A549 (cell line): ENCODE measurements at regions not wholly inside any gene's neighbourhood (a gene's known extent, or its start where the extent isn't known, plus 50 kb on each side); places are given as distances from the start of the nearest gene placed in this dataset.

Experiments
- ATAC-seq, 2 experiments: fragments of 200-7000 bp in 1 of 2; fragments of >200 bp in 1 of 2; cut with Nextera tagmentation in 1 of 2; cut with Tn5 transposase in 1 of 2; 3 replicates each; pipeline versions ENCODE4 v1.8.0 to v1.9.1; 2018 to 2020; ENCODE audit warnings: mild to moderate bottlenecking in 1 of 2, moderate library complexity in 1 of 2
- CTCF ChIA-PET: fragments of 300-600 bp; sonication (Branson Sonifier 250); formaldehyde crosslinking; extraction: SDS; loops from one replicate; lab custom pipeline; 2021; ENCODE audit warnings: antibody characterized with exemption, inconsistent platforms; lab: Yijun Ruan, JAX
- POLR2A ChIA-PET: fragments of 350-600 bp; formaldehyde crosslinking; extraction: SDS; loops from one replicate; lab custom pipeline; 2021; ENCODE audit warnings: antibody characterized with exemption, inconsistent platforms; lab: Yijun Ruan, JAX
- DNase-seq, 2 experiments: peaks; one replicate each; pipeline versions ENCODE4 v3.0.0 to v3.0.0-alpha.2; 2011 to 2016; ENCODE audit warnings: low read depth in 1 of 2, low spot score in 1 of 2
- FAIRE-seq: peaks from 2 replicates; lab custom pipeline; 2011; peaks lifted over from hg19 to GRCh38; lab: Jason Lieb, UNC
- H3K27ac ChIP-seq, 2 experiments: fragments of >200 bp; sonication (Bioruptor Twin); formaldehyde crosslinking; 3 replicates each; pipeline ENCODE4 v1.5.1; 2016 to 2017
- H3K4me1 ChIP-seq: fragments of >200 bp; sonication (Bioruptor Twin); formaldehyde crosslinking; 3 replicates; pipeline ENCODE4 v1.6.1; 2016
- H3K4me2 ChIP-seq: fragments of >200 bp; sonication (Bioruptor Twin); formaldehyde crosslinking; 3 replicates; pipeline ENCODE4 v1.6.1; 2016
- H3K4me3 ChIP-seq: fragments of >200 bp; sonication (Bioruptor Twin); formaldehyde crosslinking; 3 replicates; pipeline ENCODE4 v1.5.1; 2016
- H3K9me3 ChIP-seq: fragments of >200 bp; sonication (Bioruptor Twin); formaldehyde crosslinking; 3 replicates; pipeline ENCODE4 v1.6.1; 2016
- BHLHE40 ChIP-seq: IDR thresholded peaks from 2 replicates; pipeline ENCODE4 v1.6.1; 2012; ENCODE audit warnings: low read depth, low read length, inconsistent platforms
- CBX2 ChIP-seq: fragments of 200-600 bp; sonication (generic); IDR thresholded peaks from 2 replicates; pipeline ENCODE4 v1.6.1; 2016; ENCODE audit warnings: low read depth, mild to moderate bottlenecking, borderline replicate concordance
- CHD4 ChIP-seq: fragments of 200-600 bp; sonication (generic); IDR thresholded peaks from 2 replicates; pipeline ENCODE4 v1.6.1; 2016; ENCODE audit warnings: antibody characterized with exemption, mild to moderate bottlenecking, borderline replicate concordance
- EHF ChIP-seq: fragments of 250-450 bp; sonication (Bioruptor Pico); IDR thresholded peaks from 2 replicates; pipeline ENCODE4 v1.5.0; 2020; ENCODE audit warnings: mild to moderate bottlenecking
- EP300 ChIP-seq, 2 experiments: fragments of >200 bp; sonication (Bioruptor Twin); formaldehyde crosslinking; IDR thresholded peaks; 2 replicates in 1 of 2; 3 replicates in 1 of 2; pipeline ENCODE4 v1.6.1; 2016 to 2017
- ESRRA ChIP-seq: fragments of 150-350 bp; IDR thresholded peaks from 2 replicates; pipeline ENCODE4 v1.6.1; 2014; ENCODE audit warnings: mild to moderate bottlenecking, low read length, borderline replicate concordance
- FOSB ChIP-seq: fragments of 250-450 bp; sonication (Bioruptor Pico); IDR thresholded peaks from 2 replicates; pipeline ENCODE4 v1.5.0; 2020; ENCODE audit warnings: mild to moderate bottlenecking, moderate library complexity
- FOSL2 ChIP-seq, 2 experiments: fragments of 450-650 bp in 1 of 2; fragments of >200 bp in 1 of 2; sonication (Bioruptor Twin) in 1 of 2; formaldehyde crosslinking; IDR thresholded peaks; 2 replicates each; pipeline versions ENCODE4 v1.5.0 to v1.6.1; 2016 to 2020; ENCODE audit warnings: mild to moderate bottlenecking in 1 of 2, moderate library complexity in 1 of 2
- GATA3 ChIP-seq: IDR thresholded peaks from 2 replicates; pipeline ENCODE4 v1.6.1; 2012; ENCODE audit warnings: borderline replicate concordance
- HEYL ChIP-seq: fragments of 250-450 bp; sonication (Bioruptor Pico); IDR thresholded peaks from 2 replicates; pipeline ENCODE4 v1.8.0; 2021; ENCODE audit warnings: mild to moderate bottlenecking, moderate library complexity
- HOXA7 ChIP-seq: fragments of 250-450 bp; sonication (Bioruptor Pico); IDR thresholded peaks from 2 replicates; pipeline ENCODE4 v1.5.0; 2020; ENCODE audit warnings: mild to moderate bottlenecking, moderate library complexity
- JUN ChIP-seq, 2 experiments: fragments of >200 bp; sonication (Bioruptor Twin); formaldehyde crosslinking; IDR thresholded peaks; 2 replicates in 1 of 2; 3 replicates in 1 of 2; pipeline ENCODE4 v1.6.1; 2016 to 2017
- KDM1A ChIP-seq: fragments of 200-600 bp; sonication (generic); IDR thresholded peaks from 2 replicates; pipeline ENCODE4 v1.6.1; 2016; ENCODE audit warnings: low read depth, mild to moderate bottlenecking
- MAFK ChIP-seq: fragments of 450-650 bp; IDR thresholded peaks from 2 replicates; pipeline ENCODE4 v1.6.1; 2014; ENCODE audit not compliant: partially characterized antibody
- MYC ChIP-seq: IDR thresholded peaks from 2 replicates; pipeline ENCODE4 v1.6.1; 2012; ENCODE audit warnings: mild to moderate bottlenecking, inconsistent platforms, low read length, improper control_type of control experiment, borderline replicate concordance
- NFE2L2 ChIP-seq: fragments of 150-350 bp; conservative IDR thresholded peaks from 2 replicates; pipeline ENCODE4 v1.6.1; 2014; ENCODE audit warnings: low read length
- NPAS2 ChIP-seq: fragments of 250-450 bp; sonication (Bioruptor Pico); IDR thresholded peaks from 2 replicates; pipeline ENCODE4 v1.8.0; 2022; ENCODE audit warnings: mild to moderate bottlenecking, moderate library complexity, borderline replicate concordance
- NR3C1 ChIP-seq: fragments of >200 bp; sonication (Bioruptor Twin); formaldehyde crosslinking; IDR thresholded peaks from 3 replicates; pipeline ENCODE4 v1.6.1; 2017
- POLR2AphosphoS2 ChIP-seq: conservative IDR thresholded peaks from 2 replicates; pipeline ENCODE4 v1.6.1; 2012; ENCODE audit warnings: low read length, improper control_type of control experiment, inconsistent platforms
- RAD21 ChIP-seq, 2 experiments: fragments of >200 bp in 1 of 2; sonication (Bioruptor Twin) in 1 of 2; formaldehyde crosslinking in 1 of 2; IDR thresholded peaks in 1 of 2; conservative IDR thresholded peaks in 1 of 2; 2 replicates in 1 of 2; 3 replicates in 1 of 2; pipeline ENCODE4 v1.6.1; 2012 to 2018; ENCODE audit warnings: inconsistent platforms in 1 of 2
- RARB ChIP-seq: fragments of 250-450 bp; sonication (Bioruptor Pico); IDR thresholded peaks from 2 replicates; pipeline ENCODE4 v1.8.0; 2021; ENCODE audit warnings: mild to moderate bottlenecking, moderate library complexity
- SREBF2 ChIP-seq: fragments of 450-650 bp; IDR thresholded peaks from 2 replicates; pipeline ENCODE4 v1.6.1; 2014; ENCODE audit warnings: mild to moderate bottlenecking, moderate library complexity
- TP53 ChIP-seq: fragments of 250-450 bp; sonication (Bioruptor Pico); IDR thresholded peaks from 2 replicates; pipeline ENCODE4 v1.5.0; 2021; ENCODE audit warnings: mild to moderate bottlenecking, moderate library complexity
- ZC3H11A ChIP-seq: fragments of 450-650 bp; IDR thresholded peaks from 2 replicates; pipeline ENCODE4 v1.6.1; 2014; ENCODE audit warnings: antibody characterized with exemption, mild to moderate bottlenecking
- ZFP36 ChIP-seq: fragments of 450-650 bp; IDR thresholded peaks from 2 replicates; pipeline ENCODE4 v1.6.1; 2014; ENCODE audit warnings: borderline replicate concordance; ENCODE audit not compliant: partially characterized antibody
- ZSCAN20 ChIP-seq: fragments of 250-450 bp; sonication (Bioruptor Pico); IDR thresholded peaks from 2 replicates; pipeline ENCODE4 v1.8.0; 2022; ENCODE audit warnings: mild to moderate bottlenecking, moderate library complexity
- WGBS: methylation state at CpG from one replicate; pipeline ENCODE4 v1.1.6; 2017; ENCODE audit errors: missing lambda C conversion rate; 5-methylcytosine and 5-hydroxymethylcytosine counted together
- TF ChIP-seq, protein P1 (sequence below): fragments of 250-450 bp; sonication (Bioruptor Pico); IDR thresholded peaks from 2 replicates; pipeline ENCODE4 v1.5.0; 2021; ENCODE audit warnings: mild to moderate bottlenecking, moderate library complexity, borderline replicate concordance
- TF ChIP-seq, protein P2 (sequence below): fragments of >200 bp; sonication (Bioruptor Twin); formaldehyde crosslinking; IDR thresholded peaks from 3 replicates; pipeline ENCODE4 v1.5.1; 2016
- TF ChIP-seq, protein P3 (sequence below): fragments of 200-600 bp; sonication (generic); IDR thresholded peaks from 2 replicates; pipeline ENCODE4 v1.6.1; 2016; ENCODE audit warnings: antibody characterized with exemption, mild to moderate bottlenecking, moderate library complexity
- TF ChIP-seq, protein P4 (sequence below): IDR thresholded peaks from 2 replicates; pipeline ENCODE4 v1.6.1; 2012

GRCh38 chr7:148940702-148941597 lies 56.9 kb upstream of the EZH2 start:
- POLR2A ChIA-PET = interaction anchor here (0.6 to 1.8 kb wide), 8 partner anchors 9 to 242 kb away, joined by 3 to 10 read pairs (median 6); partner anchors contain the start of genes CUL1 and ZNF425
- WGBS = 1% methylated on average over 43 of the region's 43 CpGs
- TF ChIP-seq NPAS2 (CRISPR knock-in tag) (no peak), CHD4 (0 out of 2 replicates have a peak, but pooled peaks have one; percentile 8), ZC3H11A (no peak), JUN (IDR thresholded peaks at IDR 0.05) (peak in 1 of 2 experiments; percentile 76; a peak in 4 of 5 replicates), MYC (peak; percentile 92), CBX2 (no peak), SREBF2 (peak; percentile 76), GATA3 (no peak), ZSCAN20 (CRISPR knock-in tag) (no peak), ESRRA (no peak), HEYL (CRISPR knock-in tag) (no peak), FOSB (CRISPR knock-in tag) (no peak), EP300 (IDR thresholded peaks at IDR 0.05) (no peak), BHLHE40 (no peak), TP53 (CRISPR knock-in tag) (no peak), HOXA7 (CRISPR knock-in tag) (0 out of 2 replicates have a peak, but pooled peaks have one; percentile 61), RARB (CRISPR knock-in tag) (no peak), KDM1A (no peak), POLR2AphosphoS2 (no peak), RAD21 (conservative IDR thresholded peaks at IDR 0.05 in 1 of 2, IDR thresholded peaks at IDR 0.05 in 1 of 2) (no peak), EHF (CRISPR knock-in tag) (no peak), ZFP36 (no peak), MAFK (no peak), NR3C1 (no peak), NFE2L2 (no peak), FOSL2 (IDR thresholded peaks at IDR 0.05) (no peak), FOSL2 (CRISPR knock-in tag; IDR thresholded peaks at IDR 0.05) (no peak)
- TF ChIP-seq, protein P1, sequence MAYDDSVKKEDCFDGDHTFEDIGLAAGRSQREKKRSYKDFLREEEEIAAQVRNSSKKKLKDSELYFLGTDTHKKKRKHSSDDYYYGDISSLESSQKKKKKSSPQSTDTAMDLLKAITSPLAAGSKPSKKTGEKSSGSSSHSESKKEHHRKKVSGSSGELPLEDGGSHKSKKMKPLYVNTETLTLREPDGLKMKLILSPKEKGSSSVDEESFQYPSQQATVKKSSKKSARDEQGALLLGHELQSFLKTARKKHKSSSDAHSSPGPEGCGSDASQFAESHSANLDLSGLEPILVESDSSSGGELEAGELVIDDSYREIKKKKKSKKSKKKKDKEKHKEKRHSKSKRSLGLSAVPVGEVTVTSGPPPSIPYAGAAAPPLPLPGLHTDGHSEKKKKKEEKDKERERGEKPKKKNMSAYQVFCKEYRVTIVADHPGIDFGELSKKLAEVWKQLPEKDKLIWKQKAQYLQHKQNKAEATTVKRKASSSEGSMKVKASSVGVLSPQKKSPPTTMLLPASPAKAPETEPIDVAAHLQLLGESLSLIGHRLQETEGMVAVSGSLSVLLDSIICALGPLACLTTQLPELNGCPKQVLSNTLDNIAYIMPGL = peak; percentile 42; the same call in 1 of the 2 replicates
- TF ChIP-seq, protein P2, sequence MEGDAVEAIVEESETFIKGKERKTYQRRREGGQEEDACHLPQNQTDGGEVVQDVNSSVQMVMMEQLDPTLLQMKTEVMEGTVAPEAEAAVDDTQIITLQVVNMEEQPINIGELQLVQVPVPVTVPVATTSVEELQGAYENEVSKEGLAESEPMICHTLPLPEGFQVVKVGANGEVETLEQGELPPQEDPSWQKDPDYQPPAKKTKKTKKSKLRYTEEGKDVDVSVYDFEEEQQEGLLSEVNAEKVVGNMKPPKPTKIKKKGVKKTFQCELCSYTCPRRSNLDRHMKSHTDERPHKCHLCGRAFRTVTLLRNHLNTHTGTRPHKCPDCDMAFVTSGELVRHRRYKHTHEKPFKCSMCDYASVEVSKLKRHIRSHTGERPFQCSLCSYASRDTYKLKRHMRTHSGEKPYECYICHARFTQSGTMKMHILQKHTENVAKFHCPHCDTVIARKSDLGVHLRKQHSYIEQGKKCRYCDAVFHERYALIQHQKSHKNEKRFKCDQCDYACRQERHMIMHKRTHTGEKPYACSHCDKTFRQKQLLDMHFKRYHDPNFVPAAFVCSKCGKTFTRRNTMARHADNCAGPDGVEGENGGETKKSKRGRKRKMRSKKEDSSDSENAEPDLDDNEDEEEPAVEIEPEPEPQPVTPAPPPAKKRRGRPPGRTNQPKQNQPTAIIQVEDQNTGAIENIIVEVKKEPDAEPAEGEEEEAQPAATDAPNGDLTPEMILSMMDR = no peak; the same call in 2 of the 3 replicates
- TF ChIP-seq, protein P3, sequence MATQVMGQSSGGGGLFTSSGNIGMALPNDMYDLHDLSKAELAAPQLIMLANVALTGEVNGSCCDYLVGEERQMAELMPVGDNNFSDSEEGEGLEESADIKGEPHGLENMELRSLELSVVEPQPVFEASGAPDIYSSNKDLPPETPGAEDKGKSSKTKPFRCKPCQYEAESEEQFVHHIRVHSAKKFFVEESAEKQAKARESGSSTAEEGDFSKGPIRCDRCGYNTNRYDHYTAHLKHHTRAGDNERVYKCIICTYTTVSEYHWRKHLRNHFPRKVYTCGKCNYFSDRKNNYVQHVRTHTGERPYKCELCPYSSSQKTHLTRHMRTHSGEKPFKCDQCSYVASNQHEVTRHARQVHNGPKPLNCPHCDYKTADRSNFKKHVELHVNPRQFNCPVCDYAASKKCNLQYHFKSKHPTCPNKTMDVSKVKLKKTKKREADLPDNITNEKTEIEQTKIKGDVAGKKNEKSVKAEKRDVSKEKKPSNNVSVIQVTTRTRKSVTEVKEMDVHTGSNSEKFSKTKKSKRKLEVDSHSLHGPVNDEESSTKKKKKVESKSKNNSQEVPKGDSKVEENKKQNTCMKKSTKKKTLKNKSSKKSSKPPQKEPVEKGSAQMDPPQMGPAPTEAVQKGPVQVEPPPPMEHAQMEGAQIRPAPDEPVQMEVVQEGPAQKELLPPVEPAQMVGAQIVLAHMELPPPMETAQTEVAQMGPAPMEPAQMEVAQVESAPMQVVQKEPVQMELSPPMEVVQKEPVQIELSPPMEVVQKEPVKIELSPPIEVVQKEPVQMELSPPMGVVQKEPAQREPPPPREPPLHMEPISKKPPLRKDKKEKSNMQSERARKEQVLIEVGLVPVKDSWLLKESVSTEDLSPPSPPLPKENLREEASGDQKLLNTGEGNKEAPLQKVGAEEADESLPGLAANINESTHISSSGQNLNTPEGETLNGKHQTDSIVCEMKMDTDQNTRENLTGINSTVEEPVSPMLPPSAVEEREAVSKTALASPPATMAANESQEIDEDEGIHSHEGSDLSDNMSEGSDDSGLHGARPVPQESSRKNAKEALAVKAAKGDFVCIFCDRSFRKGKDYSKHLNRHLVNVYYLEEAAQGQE = no peak
- TF ChIP-seq, protein P4, sequence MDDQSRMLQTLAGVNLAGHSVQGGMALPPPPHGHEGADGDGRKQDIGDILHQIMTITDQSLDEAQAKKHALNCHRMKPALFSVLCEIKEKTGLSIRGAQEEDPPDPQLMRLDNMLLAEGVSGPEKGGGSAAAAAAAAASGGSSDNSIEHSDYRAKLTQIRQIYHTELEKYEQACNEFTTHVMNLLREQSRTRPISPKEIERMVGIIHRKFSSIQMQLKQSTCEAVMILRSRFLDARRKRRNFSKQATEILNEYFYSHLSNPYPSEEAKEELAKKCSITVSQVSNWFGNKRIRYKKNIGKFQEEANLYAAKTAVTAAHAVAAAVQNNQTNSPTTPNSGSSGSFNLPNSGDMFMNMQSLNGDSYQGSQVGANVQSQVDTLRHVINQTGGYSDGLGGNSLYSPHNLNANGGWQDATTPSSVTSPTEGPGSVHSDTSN = no peak

More at GRCh38 chr7:148940702-148941597, 56.9 kb upstream of the EZH2 start:
- Histone ChIP-seq H3K4me1 (no peaks in the 10 kb centered on the region), H3K4me2 (peak overlapping the region; percentile 79), H3K27ac (peak overlapping the region; percentile 84 to 98), H3K4me3 (peak overlapping the region; percentile 56), H3K9me3 (no peaks in the 10 kb centered on the region)
- peak; percentile 85 to 86 for ATAC-seq
- CTCF ChIA-PET = interaction anchor here (0.6 to 2.4 kb wide), 15 partner anchors 8 to 435 kb away, joined by 3 to 17 read pairs (median 4); no protein-coding TSS in a partner anchor
- FAIRE-seq = peak; percentile 73
- peak; percentile 88 to 89 for DNase-seq
